SHP77 treated with DMSO at 0.1 percent for 48 hours (cell line): ENCODE measurements at regions not wholly inside any gene's neighbourhood (a gene's known extent, or its start where the extent isn't known, plus 50 kb on each side); places are given as distances from the start of the nearest gene placed in this dataset.
A peak's percentile ranks its signal among the peaks of the same experiment; 100 is the strongest.

Experiments
- DNase-seq: peaks from one replicate; lab custom pipeline; 2025; lab: John Stamatoyannopoulos, UW

DNA sequence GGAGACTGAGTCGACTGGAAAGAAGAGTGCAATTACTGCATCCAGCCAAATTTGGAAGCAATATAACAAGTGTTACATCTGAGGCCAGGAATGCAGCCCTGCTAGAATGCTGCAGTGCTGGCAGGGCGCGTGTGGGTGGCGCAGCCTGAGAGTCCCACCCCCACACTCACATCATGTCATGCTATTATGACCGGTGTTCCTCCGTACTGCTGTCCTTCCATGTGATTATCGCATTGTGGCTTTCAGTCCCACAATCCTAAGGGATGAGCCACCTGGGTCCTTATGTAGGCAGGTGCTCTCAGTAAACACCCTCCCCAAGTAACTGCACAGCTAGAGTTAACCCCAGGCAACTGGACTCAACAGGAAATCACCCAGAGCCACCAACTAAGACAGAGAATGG lies 122.6 kb upstream of the CPEB2 start:
- peak; percentile 17 for DNase-seq

DNA sequence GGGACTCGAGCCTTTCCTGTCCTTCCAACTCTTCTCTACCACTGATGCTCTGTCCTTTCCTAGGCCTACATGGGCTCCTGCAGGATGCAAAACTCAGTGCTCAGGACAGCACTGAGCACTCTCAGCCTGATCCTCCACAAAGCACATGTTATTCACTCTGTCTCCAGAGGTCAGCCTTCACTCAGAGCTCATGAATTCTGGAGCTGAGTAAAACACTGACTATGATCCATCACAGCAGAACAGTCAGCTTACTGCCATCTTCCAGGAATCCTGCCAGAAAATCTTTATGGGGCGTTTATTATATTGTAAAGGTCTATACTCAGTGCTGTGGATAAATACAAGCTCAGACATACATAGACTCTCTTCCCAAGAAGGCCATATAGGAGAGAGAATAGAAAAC lies 121.5 kb upstream of the CPEB2 start:
- DNase-seq = no peak

DNA sequence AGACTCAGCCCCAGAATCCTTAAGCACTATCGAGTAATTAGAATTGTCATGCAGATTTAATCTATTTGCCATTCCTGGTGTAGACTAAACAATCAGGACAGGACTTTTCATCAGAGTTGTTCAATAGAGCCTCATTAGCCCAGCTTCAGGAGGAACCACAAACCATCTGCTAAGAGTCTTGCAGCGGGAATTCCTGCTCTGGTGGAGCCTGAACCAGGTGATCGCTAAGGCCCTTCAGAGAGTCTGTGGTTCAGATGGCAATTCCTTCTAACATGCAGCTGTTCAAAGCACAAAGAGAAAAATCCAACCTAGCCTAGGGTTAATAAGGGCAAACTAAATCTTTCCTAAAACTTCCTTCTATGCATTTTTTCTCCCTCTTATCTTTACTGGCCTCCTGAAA lies 119.1 kb upstream of the CPEB2 start:
- no peak for DNase-seq

DNA sequence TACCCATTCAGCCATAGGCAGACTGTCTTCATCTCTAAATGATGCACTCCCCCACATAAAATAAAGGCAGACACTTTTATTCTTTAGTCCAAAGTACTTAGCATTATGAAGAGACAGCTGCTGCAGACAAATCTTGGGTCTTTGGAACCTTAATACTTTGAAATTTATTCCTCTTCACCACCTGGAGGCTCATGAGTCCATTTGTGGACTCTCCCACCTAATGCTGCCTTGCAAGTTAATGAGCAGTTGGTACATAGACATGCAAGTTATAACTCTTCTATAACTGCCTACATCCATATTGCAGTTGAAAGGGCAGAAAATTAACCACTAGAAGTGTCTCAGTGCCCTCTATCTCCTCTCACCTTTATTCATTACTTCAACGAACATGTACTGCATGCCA lies 118.6 kb upstream of the CPEB2 start:
- DNase-seq = no peak

GRCh38 chr4:14887842-14888433 lies 114.3 kb upstream of the CPEB2 start:
- DNase-seq = no peak

GRCh38 chr4:14888790-14889572 lies 113.3 kb upstream of the CPEB2 start:
- DNase-seq = no peak

DNA sequence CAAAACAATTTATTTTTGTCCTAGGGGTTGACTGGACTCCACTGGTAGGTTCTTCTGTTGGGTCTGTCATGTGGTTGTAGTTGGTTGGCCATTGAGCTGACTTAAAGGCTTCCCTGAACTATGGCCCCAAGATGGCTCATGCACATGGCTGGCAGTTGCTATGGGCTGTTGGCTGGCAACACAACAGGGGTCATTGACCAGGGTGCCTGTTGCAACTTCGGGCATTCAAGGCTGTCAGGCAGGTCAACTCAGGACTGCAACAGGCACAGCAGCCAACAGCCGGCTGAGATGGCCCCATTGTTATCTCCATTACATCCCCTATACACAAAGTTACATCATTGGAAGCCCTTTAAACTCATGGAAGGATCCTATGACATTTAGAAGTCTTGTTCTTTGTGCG lies 109.7 kb upstream of the CPEB2 start:
- no peak for DNase-seq

DNA sequence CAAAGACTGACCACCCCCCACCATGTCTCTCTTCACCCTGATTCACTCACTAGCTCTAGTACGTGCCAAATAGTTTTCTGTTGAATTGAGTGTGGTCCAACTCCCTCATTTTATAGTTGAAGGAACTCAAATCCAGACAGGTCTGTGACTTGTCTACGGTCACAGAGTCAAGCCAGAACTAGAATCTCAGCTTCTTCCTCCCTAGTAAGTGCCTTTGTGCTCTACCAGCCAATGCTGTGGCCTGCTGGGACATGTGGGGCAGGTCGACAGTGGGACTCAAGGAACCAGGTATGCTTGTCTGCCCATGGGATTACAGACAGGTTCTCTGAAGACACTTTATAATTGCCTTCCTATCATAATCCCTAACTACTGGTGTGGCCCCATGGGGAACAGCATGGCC lies 108.6 kb upstream of the CPEB2 start:
- no peak for DNase-seq

DNA sequence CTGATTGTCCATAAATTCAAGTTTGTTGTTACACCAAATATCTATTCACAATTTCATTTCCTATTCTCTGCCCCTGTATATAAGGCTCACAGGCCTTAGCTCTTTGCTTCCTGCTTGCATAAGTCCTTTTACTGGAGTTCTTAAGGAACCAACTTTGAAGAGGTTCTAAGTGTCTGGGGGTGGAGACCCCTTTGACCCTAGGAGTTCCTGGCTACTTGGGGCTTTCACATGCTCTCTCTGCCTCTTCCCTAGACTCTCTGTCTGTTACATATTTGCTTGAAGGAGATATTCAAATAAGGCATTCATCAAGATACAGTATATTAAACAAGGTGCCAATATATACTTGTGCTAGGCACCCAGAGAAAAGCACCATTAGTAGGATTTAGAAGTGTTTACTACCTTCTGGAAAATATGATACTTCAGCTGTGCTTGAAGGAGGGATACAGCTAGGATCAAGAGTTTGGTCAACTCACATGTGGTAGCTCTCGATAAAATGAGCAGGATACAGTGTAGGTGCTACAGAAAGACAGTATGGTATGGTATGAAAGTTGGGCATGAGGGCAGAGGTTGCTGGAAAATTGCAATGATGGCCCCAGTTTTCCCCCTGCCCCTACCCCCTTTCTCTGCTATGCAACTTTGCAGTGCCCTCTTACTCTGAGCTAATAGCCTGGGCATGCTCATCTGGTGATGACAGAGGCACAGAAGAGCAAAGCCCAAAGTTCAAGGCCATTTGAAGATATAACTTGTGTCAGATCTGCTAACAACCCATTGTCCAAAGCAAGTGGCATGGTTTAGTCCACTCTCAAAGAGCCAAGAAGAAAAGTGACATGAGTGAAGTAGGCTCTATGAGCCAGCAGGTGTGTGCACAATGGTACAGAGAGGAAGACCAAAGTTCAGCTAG lies 107.6 kb upstream of the CPEB2 start:
- no peak for DNase-seq

DNA sequence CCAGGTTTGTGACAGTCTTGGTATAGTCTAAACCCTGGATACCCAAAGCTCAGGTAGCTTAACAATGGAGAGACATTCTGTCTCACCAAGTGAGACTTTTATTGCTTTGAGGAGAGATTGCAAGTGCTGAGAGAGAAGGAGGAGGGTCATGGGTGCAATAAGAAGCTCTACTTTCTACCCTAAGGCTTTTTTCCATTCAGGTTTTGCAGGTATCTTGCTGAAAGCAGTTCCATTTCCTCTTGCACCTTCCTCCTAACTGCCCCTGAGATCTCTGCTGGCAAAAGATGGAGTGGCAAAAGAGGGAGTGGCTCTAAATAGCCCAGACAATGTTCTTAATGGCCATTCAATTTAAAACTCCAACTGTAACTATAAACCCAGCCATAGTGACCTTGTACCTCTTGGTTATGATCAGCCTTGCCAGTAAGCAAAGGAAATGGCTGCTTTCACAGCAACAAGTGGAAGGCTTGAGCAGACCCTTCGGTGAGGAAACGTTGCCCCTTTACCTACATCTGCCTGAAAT lies 105.6 kb upstream of the CPEB2 start:
- no peak for DNase-seq

- DNase-seq = no peak
Measured at GRCh38 chr4:14897217-14897616, 105.1 kb upstream of the CPEB2 start.

DNA sequence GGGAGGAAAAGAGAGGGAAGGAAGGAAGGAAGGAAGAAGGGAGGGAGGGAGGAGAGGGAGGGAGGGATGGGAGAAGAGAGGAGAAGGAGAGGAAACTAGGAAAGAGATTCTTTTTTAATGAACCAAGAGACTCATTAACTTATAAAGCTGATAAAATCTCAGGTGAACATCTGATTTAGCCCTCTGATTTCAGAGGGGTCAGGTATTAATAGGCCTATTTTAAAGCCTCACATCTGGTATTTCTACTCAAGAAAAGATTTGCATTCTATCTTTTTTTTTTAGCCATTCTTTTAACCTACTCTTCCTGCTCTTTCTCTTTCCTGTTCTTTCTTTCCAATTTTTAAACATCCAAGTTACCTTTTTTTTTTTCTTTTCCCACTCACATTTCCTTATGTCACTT lies 103.3 kb upstream of the CPEB2 start:
- DNase-seq = no peak

- no peak for DNase-seq
Measured at GRCh38 chr4:14902342-14902741, 99.9 kb upstream of the CPEB2 start.

GRCh38 chr4:14903321-14903720 lies 99.0 kb upstream of the CPEB2 start:
- DNase-seq = no peak

DNA sequence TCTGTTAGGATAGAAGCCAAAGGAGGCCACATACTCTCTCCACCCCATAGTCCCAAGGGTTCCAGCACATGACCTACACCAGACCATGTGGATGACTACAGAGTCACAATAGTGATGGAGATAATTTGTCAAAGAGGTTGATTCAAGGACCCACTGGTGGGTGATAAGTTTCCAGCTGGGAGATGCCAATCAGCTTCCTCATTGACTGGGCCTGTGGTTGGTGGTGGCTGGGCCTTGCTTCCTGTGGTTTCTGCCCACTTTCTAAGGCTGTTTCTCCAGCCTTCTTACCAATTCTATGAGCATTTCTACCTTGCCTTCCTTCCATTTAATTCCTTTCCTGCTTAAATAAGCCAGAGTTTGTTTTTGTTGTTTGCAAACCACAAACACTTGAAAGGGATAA lies 95.5 kb upstream of the CPEB2 start:
- no peak for DNase-seq

- DNase-seq = no peak
Measured at GRCh38 chr4:14908635-14909034, 93.6 kb upstream of the CPEB2 start.

DNA sequence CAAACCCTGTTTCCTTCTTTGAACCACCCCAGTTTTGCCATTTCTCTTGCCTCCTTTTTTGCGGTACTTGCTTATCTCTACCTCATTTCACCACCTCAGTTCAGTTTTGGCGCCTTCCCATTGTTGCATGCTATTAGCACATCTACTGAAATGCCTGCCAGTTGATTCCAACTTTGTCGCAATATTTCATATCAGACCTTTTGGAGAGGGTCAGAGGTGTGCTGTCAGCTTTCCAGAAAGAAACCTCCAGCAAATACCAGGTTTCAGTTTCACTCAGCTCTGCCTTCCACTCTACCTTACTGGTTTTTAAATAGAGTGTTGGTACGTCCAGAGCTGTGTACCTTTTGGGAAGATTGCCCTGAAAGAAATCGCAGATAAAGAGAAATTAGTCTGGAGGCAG lies 91.9 kb upstream of the CPEB2 start:
- no peak for DNase-seq

DNA sequence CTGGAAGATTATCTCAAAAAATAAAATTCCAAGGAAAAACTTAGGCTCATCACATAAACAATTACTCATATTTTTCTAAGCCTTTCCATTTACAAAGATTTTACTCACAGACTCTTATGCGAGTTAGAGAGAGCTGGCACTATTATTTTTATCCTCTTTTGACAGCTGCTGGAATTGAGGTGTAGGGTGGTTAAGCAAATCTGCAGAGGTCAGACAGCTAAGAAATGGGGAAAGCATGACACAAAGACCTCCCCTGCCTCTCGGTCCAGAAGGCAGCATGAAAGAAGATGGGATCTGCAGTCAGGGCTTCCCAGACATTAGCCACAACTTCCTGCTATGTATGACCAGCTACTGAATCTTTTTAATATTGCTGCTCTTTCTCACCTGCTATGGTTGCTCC lies 89.9 kb upstream of the CPEB2 start:
- DNase-seq = no peak

DNA sequence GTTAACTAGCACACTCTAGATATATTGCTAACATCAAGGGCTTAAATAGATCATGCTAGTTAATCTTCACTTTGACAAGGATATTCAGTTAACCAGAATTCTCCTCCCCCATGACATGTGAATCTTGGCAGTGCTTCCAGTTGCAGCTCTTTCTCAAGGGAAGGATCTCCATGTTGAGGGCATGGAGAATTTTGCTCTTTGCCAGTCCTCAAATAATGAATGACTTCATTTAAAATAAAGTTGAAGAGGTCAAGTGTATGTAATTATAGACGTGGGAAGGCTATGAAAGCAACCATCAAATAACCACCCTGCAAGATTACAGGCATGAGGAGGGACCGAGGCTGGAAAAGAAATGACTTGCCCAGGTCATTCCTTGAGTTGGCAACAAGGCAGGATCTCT lies 87.3 kb upstream of the CPEB2 start:
- no peak for DNase-seq

GRCh38 chr4:14916554-14917297 lies 85.6 kb upstream of the CPEB2 start:
- no peak for DNase-seq

DNA sequence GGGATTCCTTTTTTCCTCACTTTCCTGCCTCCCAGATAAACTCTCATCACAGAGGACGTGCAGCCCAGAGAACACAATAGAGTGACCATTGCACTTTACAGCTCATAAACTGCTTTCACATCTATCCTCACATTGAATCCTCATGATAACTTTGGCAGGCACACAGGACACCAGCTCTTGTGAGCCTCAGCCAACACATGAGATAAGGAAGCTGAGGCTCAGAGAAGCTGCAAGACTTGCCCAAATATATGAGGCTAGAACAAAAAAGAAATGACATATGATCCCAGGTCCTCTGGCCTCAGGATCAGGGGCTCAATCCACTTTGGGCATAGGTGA lies 85.0 kb upstream of the CPEB2 start:
- no peak for DNase-seq

GRCh38 chr4:14918336-14918735 lies 83.9 kb upstream of the CPEB2 start:
- no peak for DNase-seq
